ENCODE measurements at regions not wholly inside any gene's neighbourhood (a gene's known extent, or its start where the extent isn't known, plus 50 kb on each side); places are given as distances from the start of the nearest gene placed in this dataset.

DNA sequence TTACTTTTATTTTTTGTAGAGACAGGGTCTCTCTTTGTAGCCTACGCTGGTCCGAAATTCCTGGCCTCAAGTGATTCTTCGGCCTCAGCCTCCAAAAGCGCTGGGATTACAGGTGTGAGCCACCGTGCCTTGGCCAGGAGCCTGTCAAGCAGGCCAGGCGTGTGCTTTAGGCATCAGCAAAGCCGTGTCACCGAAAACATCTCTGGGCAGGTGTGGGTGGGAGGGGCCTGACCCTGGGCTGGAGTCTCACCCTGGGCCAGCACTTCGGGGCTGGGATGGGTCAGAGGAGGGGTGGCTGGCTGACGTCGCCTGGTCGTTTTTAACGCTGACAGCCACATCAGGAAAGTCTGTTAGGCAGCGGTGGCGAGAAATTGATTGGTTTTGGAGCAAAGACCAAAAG is 80.9 kb downstream of the UNCX start:
- intact Hi-C loops (cut with DNase I): no loop called here
- TF ChIP-seq, protein P1, sequence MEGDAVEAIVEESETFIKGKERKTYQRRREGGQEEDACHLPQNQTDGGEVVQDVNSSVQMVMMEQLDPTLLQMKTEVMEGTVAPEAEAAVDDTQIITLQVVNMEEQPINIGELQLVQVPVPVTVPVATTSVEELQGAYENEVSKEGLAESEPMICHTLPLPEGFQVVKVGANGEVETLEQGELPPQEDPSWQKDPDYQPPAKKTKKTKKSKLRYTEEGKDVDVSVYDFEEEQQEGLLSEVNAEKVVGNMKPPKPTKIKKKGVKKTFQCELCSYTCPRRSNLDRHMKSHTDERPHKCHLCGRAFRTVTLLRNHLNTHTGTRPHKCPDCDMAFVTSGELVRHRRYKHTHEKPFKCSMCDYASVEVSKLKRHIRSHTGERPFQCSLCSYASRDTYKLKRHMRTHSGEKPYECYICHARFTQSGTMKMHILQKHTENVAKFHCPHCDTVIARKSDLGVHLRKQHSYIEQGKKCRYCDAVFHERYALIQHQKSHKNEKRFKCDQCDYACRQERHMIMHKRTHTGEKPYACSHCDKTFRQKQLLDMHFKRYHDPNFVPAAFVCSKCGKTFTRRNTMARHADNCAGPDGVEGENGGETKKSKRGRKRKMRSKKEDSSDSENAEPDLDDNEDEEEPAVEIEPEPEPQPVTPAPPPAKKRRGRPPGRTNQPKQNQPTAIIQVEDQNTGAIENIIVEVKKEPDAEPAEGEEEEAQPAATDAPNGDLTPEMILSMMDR (IDR thresholded peaks at IDR 0.05): no peak
- H3K27me3 ChIP-seq: no peaks in the 10 kb centered on the region

DNA sequence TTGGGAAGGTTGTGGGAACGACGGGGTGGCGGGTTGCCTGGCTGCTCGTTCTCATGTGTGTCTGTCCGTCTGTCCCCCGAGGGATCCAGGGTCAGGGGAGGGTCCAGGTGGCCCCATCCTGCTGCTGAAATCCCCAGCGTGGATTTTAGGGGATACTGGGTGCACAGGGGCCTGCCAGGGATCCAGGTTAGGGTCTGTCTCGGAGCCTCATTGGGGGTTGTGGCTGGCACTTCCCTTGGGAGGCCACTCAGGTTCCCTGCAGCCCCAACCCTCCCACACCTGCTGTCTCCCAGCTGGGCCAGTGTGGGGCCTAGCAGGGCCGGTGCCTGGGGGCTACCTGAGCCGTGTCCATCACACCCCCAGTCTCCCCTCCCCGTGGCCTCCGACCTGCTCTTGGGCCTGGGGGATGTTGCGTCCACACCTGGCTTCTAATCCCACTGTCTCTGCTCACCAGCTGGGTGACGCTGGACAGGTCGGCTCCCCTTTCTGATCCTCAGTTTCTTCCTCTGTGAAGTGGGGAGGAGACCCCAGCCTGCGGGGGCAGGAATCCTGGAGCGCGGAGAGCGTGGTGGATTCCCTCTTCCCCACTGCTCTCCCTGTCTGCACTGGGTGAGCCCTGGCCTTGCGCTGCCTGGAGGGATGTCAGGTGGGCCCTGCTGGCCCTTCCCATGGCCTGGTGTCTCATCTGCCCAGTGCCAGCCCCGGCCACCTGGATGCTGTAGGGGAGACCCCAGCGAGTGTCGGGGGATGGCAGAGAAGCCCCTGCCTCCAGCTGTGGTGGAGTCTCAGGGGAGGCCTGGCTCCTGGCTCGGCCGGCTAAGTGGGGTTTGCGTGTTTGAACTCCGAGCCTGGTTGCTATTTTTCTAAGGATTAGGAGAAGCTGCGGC is 81.6 kb downstream of the UNCX start:
- Histone ChIP-seq H3K27ac (no peak overlapping the region), H3K36me3 (no peaks in the 10 kb centered on the region), H3K9me3 (no peaks in the 10 kb centered on the region), H3K4me3 (no peak overlapping the region), H3K9ac (ENCODE audit: low read depth in 2 of 2, low read length in 2 of 2) (no peak overlapping the region), H3K4me1 (no peaks in the 10 kb centered on the region), H3K27me3 (no peaks in the 10 kb centered on the region)
- TF ChIP-seq, protein P1 (IDR thresholded peaks at IDR 0.05): no peak
- no peak for DNase-seq
- intact Hi-C loops (cut with DNase I): no loop called here

More for the DNA sequence above, 80.9 kb downstream of the UNCX start:
- Histone ChIP-seq H3K36me3 (no peaks in the 10 kb centered on the region), H3K9ac (ENCODE audit: low read depth in 2 of 2, low read length in 2 of 2) (no peak overlapping the region), H3K27ac (no peak overlapping the region), H3K4me3 (no peak overlapping the region), H3K4me1 (no peaks in the 10 kb centered on the region), H3K9me3 (no peaks in the 10 kb centered on the region)
- DNase-seq: no peak

DNA sequence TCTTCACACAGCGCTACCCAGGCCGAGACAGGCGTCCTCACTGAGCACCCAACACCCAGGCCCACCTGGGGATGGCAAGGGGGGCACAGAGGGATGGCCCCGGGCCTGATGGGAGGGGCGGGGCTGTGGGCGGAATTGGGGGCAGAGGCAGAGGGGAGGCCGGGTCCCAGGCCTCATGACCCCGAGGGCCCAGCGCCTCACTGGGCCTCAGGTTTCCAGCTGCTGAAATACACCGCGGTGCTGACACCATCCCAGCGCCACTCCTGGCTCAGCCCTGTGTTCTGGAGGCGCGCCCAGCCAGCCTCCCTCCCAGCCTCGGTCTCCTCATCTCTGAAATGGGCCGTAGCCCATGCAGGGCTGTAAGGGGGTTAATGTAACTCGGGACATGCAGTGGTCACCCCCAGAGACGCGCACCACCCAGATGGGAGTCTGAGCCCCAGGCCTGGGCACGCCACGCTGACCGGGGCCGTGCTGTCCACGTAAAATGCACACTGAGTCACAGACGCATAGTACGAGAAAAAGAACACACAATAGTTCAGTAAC is 82.3 kb downstream of the UNCX start:
- Histone ChIP-seq H3K9me3 (no peaks in the 10 kb centered on the region), H3K27ac (no peak overlapping the region), H3K36me3 (no peaks in the 10 kb centered on the region), H3K4me3 (no peak overlapping the region), H3K9ac (ENCODE audit: low read depth in 2 of 2, low read length in 2 of 2) (no peak overlapping the region), H3K27me3 (no peaks in the 10 kb centered on the region), H3K4me1 (no peaks in the 10 kb centered on the region)
- no peak for DNase-seq
- TF ChIP-seq, protein P1 (IDR thresholded peaks at IDR 0.05): no peak
- intact Hi-C loops (cut with DNase I): no loop called here

DNA sequence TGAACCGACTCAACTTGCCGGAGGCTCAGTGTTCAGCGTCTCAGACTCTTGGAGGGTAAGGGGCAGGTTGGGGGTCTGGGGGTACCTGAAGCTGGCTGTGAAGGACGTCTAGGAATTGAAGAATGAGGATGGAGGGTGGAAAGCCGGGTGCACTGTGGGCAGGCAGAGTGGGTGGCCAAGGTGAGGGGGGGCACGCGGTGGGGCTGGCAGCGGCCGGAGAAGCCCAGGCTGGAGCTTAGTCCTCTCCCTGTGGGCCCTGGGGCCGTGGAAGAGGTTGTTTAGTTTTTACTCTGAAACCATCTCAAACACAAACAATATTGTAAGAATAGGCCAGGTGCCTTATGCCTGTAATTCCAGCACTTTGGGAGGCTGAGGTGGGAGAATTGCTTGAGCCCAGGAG is 83.4 kb downstream of the UNCX start:
- no peak overlapping the region for H3K27ac ChIP-seq
- TF ChIP-seq, protein P1 (IDR thresholded peaks at IDR 0.05): no peak
- no peak overlapping the region for H3K9ac ChIP-seq (ENCODE audit: low read depth in 2 of 2, low read length in 2 of 2)
- no peaks in the 10 kb centered on the region for H3K9me3 ChIP-seq
- no peaks in the 10 kb centered on the region for H3K27me3 ChIP-seq
- intact Hi-C loops (cut with DNase I): no loop called here
- no peaks in the 10 kb centered on the region for H3K36me3 ChIP-seq
- H3K4me1 ChIP-seq: no peaks in the 10 kb centered on the region
- no peak for DNase-seq
- no peak overlapping the region for H3K4me3 ChIP-seq

DNA sequence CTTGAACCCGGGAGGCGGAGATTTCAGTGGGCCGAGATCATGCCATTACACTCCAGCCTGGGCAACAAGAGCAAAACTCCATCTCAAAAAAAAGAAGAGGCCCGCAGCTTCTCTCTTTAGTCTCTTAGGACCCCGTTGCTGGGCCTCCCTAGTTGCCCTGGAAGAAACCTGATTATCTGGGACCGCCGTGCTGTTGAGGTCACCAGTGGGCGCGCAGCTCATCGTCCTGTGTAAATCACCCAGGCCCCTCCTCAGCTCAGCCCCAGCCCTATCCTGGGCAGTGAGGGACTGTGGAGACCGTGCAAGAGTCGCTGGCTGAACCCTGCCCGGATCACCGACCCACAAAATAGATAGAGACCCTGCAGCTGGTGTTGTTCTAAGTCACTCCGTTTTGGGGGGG is 85.0 kb downstream of the UNCX start:
- Histone ChIP-seq H3K36me3 (no peaks in the 10 kb centered on the region), H3K9me3 (no peaks in the 10 kb centered on the region), H3K4me3 (no peak overlapping the region), H3K27me3 (no peaks in the 10 kb centered on the region), H3K9ac (ENCODE audit: low read depth in 2 of 2, low read length in 2 of 2) (no peak overlapping the region), H3K4me1 (no peaks in the 10 kb centered on the region), H3K27ac (no peak overlapping the region)
- DNase-seq: no peak
- TF ChIP-seq, protein P1 (IDR thresholded peaks at IDR 0.05): no peak
- intact Hi-C loops (cut with DNase I): no loop called here

Measured in colonic mucosa (tissue), 4 donors.